ENCODE measurements at regions not wholly inside any gene's neighbourhood (a gene's known extent, or its start where the extent isn't known, plus 50 kb on each side); places are given as distances from the start of the nearest gene placed in this dataset.

DNA sequence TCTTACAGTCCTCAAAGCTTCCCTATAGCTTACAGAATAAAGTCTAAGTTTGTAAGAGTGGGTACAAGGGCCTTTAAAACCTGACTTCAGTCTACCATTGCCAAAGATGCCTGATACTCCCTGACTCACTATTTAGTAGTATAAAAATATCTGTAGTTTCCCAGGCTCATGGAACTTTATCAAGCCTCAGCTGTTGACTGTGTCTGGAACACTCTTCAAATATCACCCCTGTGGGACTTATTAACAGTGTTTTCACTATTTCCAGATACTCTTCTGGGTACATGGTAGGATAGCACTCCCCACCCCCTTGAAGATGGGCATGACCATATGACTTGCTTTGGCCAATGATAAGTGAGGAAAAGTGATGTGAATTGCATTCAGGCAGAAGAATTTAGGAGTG lies 105.3 kb upstream of the TENT5A start:
- FAIRE-seq: no peak

DNA sequence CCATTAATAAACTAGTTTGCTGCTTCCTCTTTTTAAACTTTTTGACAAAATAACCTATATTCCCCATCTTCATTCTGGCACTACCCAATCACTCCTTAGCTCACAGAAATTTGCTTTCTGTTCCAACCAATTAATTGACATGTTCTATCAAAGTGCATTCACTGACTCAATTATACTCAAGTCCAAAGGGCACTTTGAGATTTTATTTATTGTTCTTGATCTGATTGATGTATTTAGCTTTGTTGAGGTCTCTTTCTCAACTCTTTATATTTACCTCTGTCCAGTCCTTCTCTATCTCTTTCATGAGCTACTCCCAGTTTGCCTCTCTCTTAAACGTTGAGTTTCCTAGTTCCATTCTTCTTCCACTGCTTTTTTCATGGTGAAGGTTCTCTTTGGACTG lies 104.4 kb upstream of the TENT5A start:
- no peak for FAIRE-seq

DNA sequence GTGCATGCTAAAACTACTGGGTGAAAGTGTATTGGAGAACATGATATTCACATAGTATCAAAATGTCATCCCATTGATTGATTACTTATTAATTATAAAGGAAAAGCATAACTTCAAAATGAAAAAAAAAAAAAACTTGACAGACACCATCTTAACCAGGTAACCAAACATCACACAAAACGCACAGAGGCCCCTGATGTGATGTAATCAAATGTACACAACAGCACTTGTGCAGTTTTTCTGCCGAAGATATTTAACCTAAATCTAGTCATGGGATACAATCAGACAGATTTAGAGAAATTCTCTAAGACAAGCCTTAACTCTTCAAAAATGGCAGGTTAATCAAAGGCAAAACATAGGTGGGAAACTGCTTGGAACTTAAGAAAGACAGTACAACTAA lies 102.0 kb upstream of the TENT5A start:
- FAIRE-seq: no peak

DNA sequence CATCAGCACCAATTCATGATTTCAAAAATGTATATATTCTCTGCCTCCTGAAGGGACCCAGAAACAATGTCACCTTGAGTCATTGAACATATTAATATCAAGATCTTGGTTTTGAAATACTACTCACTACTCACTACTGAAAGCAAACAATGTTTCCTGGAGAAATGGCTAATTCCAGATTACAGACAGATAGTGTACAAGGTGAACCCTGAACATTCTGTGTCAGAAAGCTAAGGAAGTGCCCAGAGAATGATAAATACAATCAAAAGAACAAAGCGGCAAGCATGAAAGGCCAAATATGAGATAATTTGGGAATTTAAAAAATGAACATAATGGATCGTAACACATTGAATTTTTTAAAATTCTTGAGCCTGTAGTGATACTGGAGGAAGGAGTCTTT lies 101.5 kb upstream of the TENT5A start:
- no peak for FAIRE-seq

DNA sequence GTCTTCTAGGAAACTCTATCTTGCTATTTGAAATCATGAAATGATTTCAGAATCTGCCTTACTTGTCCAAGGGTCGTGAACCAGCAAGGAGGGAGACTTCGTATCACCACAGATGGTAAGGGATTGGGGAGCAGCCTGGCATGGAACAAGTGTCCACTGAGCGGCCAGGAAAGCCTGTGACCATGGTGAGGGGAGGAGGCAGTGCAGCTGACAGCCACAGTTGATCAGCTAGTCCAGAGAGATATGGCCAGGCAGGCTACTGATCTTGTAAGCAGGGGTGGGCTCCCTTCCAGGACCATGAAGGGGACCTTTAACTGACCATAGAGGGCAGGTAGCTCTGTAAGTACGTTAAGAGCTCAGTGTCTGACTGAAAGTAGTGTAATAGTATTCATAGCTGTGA lies 96.8 kb upstream of the TENT5A start:
- FAIRE-seq: no peak

DNA sequence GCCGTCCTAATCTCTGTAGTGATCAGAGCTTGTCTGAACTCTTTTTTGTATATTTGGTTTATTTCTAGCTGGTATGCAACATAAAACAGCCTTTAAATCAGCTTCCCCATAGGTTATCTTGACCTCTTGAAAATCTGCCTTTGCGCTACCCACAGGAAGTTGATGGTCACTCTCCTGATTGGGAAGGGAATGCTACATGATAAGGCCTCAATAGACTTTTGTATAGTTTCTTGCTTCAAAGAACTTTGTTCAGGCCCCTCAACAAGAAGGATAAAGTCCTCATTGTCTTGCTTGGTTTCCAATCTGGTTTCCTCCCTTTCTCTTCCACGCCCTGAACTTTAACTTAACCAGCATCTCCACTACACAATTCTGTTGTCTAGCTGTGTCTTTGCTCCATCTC lies 95.4 kb upstream of the TENT5A start:
- no peak for FAIRE-seq

DNA sequence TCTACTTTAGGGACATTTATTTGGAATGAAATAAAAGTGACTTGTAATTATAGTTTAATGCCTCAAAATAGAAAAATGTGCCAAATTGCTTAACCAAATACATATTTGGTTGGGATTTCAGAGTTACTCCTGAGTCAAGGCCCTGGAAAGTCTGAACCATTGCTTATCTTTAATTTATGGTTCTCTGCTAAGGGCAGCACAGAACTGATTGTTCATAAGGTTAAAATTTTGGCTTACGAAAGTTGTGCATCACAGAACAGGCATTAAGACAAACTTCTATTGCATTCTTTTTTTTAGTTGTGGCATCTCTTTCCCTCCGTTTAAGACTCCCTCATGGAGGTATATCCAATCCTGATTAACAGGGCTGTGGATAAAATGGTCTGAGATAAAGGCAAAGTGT lies 92.2 kb upstream of the TENT5A start:
- no peak for FAIRE-seq

DNA sequence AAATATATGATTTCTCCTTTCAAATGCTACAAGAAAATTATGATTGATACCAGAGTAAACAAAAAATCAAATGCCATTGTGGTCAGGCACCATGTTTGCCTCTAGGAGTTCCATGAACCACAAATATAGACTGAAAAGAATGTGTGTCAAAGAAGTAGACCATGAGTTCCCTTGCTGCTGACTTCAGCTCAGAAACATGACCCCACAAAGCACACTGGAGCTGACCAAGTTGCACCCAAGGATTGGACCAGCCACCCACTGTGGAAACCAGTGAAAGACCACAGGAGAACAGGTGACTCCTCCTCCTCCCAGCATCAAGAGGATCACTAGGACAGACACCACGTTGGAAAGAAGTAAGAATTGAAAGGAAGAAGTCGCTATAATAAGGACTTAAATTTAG lies 90.8 kb upstream of the TENT5A start:
- FAIRE-seq: no peak

DNA sequence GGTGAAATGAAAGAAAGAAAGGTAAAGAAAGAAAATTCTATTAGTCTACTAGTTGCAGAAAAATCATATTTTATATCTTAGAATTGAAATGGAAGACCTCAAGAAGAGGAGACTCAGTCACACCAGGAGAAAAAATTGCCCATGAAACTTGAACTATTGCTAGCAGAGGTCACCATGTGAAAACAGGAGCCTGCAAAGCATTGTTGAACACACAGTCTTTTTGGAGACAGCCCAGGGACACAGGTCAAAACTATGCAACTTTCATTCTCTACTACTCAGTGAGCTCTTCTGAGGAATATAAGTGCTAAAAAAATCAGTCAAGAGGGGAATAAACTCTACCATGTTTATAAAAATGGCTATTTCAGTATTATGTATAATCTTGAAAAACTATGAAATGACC lies 89.8 kb upstream of the TENT5A start:
- no peak for FAIRE-seq

DNA sequence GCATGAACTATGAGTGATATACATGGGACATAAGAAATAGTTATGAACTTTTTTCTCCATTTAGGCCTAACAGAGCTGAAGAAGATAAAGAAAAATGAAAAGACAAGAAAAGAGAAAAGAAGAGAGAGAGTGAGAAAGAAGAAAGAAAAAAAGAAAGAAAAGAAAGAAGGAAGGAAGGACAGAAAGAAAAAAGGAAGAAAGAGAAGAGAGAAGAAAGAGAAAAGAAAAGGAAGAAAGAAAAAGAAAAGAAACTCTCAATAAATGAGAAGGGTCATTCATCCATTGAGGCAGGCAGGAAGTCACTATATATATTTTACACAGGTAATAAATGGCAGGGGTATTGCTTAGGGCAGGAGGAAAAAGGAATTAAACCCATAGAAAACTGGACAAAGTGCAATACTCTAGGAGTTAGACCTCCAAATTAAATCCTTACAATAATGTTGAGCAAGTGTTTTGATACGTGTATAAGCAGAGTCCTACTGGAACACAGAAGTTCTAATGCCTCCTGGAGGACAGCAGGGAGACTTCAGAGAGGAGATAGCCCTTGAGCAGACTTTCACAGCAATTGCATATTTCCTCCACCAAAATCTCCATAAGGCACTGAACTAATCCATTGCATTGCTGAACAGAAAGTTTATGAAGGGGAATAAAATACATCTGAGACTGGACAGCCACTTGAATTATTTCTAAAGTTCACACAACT lies 86.4 kb upstream of the TENT5A start:
- no peak for FAIRE-seq

DNA sequence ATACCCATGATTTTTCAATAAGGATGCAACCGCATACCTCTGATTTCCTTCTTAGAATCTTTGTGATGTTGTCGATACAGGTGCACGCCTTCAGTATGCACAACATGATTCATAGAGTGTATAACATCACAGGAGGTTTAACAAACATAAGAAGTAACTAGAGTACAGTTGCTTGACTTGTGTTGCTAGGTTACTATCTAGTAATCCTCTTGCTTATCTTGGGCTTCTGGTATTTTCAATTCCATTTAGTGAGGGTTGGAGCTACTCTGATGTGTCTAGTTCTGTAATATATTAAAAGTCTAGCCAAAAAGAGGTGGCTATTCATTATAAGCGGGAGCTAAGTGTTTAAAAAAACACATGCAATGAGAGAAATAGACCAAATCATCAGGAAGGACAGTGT lies 85.5 kb upstream of the TENT5A start:
- no peak for FAIRE-seq

DNA sequence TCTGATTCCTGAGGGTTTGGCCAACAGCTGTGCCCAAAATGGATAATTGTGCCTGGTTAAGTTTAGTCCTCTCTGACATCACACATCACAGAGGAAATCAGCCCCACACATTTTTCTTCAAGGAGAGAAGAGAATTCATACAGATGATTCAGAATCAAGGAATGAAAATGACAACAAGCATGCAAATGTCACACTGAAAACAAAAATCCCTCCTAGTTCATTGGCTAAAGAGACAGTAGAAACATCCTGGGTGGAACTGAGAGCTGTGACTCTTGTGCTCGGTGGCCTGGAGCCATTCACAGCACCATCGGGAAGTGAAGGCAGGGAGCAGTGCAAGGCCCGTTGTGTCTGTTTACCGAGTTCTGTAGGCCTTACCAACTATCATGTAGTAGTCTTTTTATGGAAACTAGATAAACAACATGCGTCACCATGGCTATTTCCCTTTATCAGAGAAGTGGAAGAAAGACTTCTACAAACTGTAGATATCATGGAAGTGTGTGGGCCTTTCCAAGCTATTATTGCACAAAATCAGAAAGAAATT lies 81.7 kb upstream of the TENT5A start:
- FAIRE-seq: no peak

DNA sequence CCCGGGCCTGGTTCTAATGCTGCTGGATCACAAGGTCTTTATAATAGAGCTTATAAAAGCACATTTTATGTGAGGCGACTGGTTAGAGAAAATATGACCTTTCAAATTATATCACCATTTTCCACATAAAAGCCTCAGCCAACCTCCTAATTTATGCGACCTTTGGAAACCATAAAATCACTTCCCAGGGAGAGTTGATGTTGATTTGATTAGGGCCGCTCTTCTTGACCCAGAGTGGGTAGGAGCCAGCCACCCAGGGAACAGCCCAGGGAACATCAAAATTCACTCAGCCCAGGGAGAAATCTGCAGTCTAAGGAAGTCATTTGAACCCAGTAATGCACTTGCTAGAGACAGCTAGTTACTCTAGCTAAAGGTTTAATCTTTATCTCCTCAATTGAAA lies 79.8 kb upstream of the TENT5A start:
- no peak for FAIRE-seq

DNA sequence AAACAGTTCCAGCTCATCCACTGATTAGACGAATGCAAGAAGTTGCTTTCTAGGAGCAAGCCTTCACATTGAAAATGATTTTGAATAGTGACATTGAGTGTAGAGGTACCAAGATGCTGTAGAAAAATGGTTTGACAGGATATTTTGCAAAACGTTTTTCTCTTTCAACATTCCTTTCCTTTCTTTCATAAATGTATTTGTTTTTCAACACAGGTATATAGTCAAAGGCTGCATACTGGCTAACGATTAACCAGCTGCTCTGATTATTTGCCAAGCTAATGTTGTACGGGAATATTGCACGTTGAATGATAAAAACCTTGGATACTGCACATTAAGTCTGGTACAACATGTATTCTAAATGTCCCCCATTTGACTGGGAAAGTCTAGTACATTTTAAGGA lies 78.8 kb upstream of the TENT5A start:
- no peak for FAIRE-seq

DNA sequence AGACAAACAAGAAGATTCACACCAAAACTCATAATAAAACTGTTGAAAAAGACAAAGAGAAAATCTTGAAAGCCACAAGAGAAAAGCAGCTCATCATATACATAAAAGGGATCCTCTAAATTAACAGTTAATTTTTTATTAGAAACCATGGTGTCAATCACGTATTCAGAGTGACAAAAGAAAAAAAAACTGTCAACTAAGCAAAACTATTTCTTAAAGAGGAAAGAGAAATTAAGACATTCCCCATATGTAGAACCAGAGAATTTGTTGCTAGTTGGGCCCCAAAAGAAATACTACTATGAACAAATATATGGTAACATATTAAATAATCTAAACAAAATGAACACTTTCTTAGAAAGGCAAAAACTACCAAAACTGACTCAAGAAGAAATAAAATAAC lies 74.3 kb upstream of the TENT5A start:
- FAIRE-seq: no peak

DNA sequence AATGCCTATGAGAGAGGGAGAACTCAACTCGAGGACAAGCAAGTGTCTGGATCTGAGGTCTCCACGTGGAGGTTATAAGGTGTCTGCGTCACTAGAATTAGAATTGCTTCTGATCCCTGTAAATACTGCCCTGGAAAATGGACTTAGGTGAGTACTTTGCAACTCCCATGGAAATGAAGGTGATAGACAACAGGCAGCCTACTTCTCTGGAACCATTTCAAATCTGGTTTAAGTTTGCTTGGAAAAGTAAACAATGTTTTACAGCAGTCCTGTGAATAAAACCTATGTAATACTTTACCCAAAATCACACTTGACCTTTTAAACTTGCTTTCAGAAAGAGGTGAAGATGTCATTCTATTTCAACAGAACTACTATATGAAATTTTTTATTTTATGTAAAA lies 70.1 kb upstream of the TENT5A start:
- no peak for FAIRE-seq

DNA sequence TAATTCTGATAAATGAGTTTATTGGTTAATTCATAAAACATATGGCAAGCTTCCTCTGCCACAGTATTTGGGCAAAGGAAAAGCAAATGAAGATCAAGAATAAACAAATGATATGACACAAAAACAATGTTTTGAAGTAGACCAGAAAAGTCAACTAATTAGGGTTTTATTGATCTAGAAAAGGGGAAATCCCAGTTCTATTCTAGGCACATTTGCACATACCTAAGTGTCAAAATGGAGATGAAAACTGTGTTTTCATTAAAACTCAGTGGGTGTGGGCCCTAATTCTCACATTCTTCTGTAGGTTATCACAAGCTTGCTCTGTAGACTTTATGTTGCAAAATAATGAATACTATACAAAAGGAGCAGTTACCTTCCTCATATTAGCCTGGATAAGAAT lies 69.0 kb upstream of the TENT5A start:
- no peak for FAIRE-seq

DNA sequence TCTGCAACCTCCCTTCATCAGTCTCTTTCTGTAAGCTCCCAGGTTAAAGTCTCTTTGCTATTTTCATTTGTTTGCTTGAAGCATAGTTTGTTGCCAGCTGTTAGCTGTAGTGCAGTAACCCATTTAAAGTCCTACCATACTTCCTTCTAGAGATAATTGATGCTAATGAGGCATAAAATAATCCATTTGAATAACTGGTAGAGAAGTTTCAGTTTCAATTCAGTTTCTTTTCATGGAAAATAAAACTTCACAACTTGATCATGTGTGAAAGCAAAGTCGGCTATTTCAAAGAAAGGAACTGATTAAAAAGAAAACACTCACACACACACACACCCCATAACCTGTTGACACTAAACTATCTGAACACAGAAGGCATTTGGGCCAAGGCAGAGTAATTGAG lies 68.5 kb upstream of the TENT5A start:
- no peak for FAIRE-seq

DNA sequence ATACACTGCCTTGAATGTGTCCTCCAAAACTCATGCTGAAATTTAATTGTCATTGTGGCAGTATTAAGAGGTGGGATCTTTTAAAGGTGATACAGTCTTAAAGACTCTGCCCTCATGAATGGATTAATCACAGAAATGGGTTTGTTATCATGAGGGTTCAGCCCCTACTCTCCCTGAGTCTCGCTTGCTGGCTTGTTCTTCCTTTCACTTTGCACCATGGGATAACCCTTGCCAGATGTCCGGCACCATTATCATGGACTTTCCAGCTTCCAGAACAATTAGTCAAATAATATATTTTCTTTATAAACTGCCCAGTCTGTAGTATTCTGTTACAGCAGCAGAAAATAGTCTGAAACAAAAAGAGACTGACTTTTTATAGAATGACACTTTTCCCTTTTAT lies 67.9 kb upstream of the TENT5A start:
- no peak for FAIRE-seq

DNA sequence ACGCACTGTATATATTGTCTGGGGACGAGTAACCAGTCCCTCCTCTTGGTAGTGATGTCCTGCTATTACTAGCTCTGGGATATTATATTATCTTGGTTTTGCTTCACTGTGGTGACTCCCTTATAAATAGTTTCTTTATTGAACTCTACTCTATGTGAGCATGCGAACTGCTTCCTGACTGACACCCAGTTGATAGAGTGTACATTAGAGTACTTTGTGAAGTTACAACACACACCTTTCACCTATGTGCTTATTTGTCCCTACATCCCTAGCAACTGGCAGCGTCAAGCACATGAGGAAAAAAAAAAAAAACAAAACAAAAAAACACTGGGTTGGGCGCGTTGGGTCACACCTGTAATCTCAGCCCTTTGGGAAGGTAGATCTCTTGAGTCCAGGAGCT lies 67.3 kb upstream of the TENT5A start:
- no peak for FAIRE-seq

DNA sequence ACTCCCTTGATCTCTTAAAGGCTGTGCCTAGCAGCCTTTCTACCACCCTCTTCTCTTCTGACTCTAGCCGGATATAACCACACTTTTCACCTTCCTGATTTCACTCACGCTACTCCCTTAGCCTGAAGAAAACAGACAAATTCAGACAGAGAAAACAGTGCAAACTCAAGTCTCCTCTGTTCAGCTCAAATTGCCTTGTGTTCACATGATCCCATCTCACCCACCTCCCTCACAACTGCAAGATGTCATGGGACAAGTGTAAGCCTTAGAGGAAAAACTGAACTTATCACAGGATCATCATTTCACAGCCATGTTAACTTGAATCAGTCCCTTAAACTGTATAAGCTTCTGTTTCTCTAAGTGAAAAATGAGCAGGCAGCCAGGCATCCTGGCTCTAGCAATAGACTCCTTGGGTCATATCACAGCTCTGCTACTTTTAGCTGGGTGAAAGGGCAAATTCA lies 66.5 kb upstream of the TENT5A start:
- FAIRE-seq: no peak

DNA sequence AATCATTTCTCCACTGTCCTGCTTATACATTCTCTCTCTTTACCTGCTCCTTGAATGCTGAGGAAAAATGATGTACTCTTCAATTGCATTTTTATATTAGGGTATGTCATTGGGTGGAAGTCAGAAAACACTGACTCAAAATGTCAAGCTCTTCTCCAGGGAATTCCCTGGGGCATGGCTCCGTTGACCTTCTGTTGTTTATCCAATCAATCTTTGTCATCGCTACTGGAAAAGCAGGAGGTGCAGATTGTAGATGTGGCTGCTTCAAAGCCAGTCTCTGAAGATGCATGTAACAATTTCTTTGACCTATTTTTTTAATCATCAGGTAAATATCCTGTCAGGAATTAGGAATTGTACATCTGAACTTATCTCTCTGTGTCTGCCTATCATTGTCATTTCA lies 63.9 kb upstream of the TENT5A start:
- no peak for FAIRE-seq

DNA sequence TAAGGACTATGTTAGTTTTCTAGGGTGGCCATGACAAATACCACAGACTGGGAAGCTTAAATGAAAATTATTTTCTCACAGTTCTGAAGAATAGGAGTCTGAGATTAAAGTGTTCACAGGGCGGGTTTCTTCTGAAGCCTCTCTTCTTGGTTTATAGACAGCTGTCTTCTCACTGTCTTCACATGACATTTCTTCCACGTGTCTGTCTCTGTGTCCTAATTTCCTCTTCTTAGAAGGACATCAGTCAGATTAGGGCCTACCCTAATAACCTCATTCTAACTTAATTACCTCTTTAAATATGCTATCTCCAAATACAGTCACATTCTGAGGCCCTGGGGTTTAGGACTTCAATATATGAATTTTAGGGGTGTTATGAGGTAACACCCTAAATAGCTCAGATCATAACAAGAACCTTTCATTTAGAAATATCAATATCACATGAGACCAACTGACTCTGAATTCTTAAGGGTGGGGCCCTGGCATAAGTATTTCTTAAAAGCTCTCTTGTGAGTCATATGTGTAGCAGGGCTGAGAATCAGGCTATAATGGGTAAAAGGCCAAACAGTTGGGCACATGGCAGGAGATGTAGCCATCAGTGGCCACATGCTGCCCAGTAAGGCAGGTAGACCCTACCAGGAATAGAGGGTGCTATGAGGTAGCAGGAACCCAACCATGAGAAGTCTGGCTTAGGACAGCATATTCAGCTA lies 62.0 kb upstream of the TENT5A start:
- FAIRE-seq: no peak

DNA sequence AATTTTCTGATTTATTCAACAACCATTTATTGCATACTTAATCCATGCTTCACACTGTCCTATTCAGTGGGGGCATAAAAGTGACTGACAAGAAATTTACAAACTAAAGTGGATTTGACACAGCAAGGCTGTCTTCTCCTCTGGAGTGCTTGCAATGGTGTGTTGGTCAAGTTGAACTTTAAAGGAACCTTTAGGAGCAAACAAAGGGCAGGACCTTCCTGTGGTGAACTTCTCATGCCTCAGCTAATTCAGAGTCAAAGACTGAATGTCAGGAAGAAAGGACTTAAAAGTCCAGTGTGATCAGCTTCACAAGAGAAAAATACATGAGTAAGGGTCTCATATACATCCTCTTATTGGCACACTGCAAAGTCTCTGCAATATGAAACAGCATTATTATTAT lies 60.8 kb upstream of the TENT5A start:
- FAIRE-seq: no peak

DNA sequence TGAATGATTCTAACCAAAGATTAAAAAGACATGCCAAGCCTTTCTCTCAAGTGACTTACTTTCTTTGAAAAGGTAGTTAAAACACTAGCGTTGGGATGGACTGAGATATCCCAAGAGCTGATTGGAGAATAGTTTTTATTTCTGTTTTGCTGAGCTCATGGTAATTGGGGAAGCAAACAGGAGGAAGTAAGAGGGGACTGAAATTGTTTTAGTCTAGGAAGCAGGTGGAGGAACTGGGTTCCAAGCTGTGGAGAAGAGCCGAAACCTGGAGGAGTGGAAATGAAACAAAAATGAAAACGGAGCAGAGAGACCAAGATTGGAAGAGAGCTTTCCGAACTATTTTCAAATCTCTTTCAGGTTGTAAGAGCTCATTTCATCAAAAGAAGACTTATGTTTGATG lies 59.9 kb upstream of the TENT5A start:
- FAIRE-seq: no peak
